ENCODE measurements at regions not wholly inside any gene's neighbourhood (a gene's known extent, or its start where the extent isn't known, plus 50 kb on each side); places are given as distances from the start of the nearest gene placed in this dataset.

GRCh38 chr4:136526517-136526916 is 1005.8 kb downstream of the PCDH18 start:
- TF ChIP-seq CTCF (conservative IDR thresholded peaks at IDR 0.05 in 1 of 2, IDR thresholded peaks at IDR 0.05 in 1 of 2; ENCODE audit: low read depth in 1 of 2, low read length in 2 of 2) = no peak
- TF ChIP-seq EZH2 (IDR thresholded peaks at IDR 0.05; ENCODE audit: low read length, missing control alignments) = no peak

Measured in fibroblast of lung (primary cell).